K562 (cell line): ENCODE measurements at regions not wholly inside any gene's neighbourhood (a gene's known extent, or its start where the extent isn't known, plus 50 kb on each side); places are given as distances from the start of the nearest gene placed in this dataset.

Source experiments
- ATAC-seq: fragments of 200-7000 bp; cut with Tn5 transposase; 3 replicates; pipeline ENCODE4 v1.9.1; 2020; ENCODE audit warnings: moderate library complexity
- BruUV-seq: library from RNA; stranded (reverse); fragments of 400-500 nt; replicated peaks from 2 replicates; lab custom pipeline; 2021; lab: Mats Ljungman, UMichigan
- CTCF ChIA-PET: fragments of 300-600 bp; formaldehyde crosslinking; extraction: SDS; loops from one replicate; lab custom pipeline; 2021; ENCODE audit warnings: low intra/inter-chr PET ratio; lab: Yijun Ruan, JAX
- POLR2A ChIA-PET: fragments of 300-600, 350-650 bp; sonication (Branson Sonifier 250); formaldehyde crosslinking; extraction: SDS; loops from one replicate; lab custom pipeline; 2021; ENCODE audit warnings: antibody characterized with exemption, inconsistent platforms; lab: Yijun Ruan, JAX
- DNase-seq, 4 experiments: peaks; one replicate each; pipeline versions ENCODE4 v3.0.0 to v3.0.0-alpha.2; 2011 to 2018; ENCODE audit warnings: low spot score in 3 of 4, mixed read lengths in 3 of 4; ENCODE audit errors: extremely low read depth in 1 of 4
- FAIRE-seq: peaks from 2 replicates; lab custom pipeline; 2011; peaks lifted over from hg19 to GRCh38; lab: Jason Lieb, UNC
- H2AFZ ChIP-seq: 2 replicates; pipeline ENCODE4 v1.6.0; 2011; ENCODE audit warnings: low read depth, low read length, control low read depth, inconsistent platforms
- H3K27ac ChIP-seq: fragments of 200-600 bp; 3 replicates; pipeline ENCODE4 v1.8.0; 2011; ENCODE audit warnings: low read depth, mild to moderate bottlenecking, control low read depth, inconsistent platforms, low read length, moderate library complexity, mixed read lengths; ENCODE audit errors: extremely low read depth
- H3K27me3 ChIP-seq, 2 experiments: fragments of 300-600 bp in 1 of 2; 2 replicates in 1 of 2; 3 replicates in 1 of 2; pipeline versions ENCODE4 v1.6.0 to v1.8.0; 2011; ENCODE audit warnings: inconsistent platforms in 2 of 2, low read length in 2 of 2, mild to moderate bottlenecking in 1 of 2, mixed read lengths in 1 of 2, moderate library complexity in 1 of 2; ENCODE audit not compliant: control insufficient read depth in 2 of 2, insufficient read depth in 2 of 2
- H3K36me3 ChIP-seq: fragments of 300-600 bp; 3 replicates; pipeline ENCODE4 v1.8.0; 2011; ENCODE audit warnings: mild to moderate bottlenecking, low read length, inconsistent platforms; ENCODE audit not compliant: control insufficient read depth, insufficient read depth
- H3K4me1 ChIP-seq, 2 experiments: fragments of 200-600 bp in 1 of 2; replicated peaks in 1 of 2; 2 replicates in 1 of 2; 3 replicates in 1 of 2; pipeline versions ENCODE4 v1.5.1 to v1.8.0; 2011; ENCODE audit warnings: inconsistent platforms in 2 of 2, low read length in 2 of 2, mild to moderate bottlenecking in 1 of 2, mixed read lengths in 1 of 2, moderate library complexity in 1 of 2; ENCODE audit not compliant: control insufficient read depth in 2 of 2, insufficient read depth in 2 of 2
- H3K4me2 ChIP-seq: 2 replicates; pipeline ENCODE4 v1.6.1; 2011; ENCODE audit warnings: low read length, control low read depth, inconsistent platforms, mixed read lengths; ENCODE audit not compliant: insufficient read depth
- H3K4me3 ChIP-seq: fragments of 200-600 bp; sonication (generic), shearing (Covaris generic); 2 replicates; pipeline ENCODE4 v1.5.1; 2016; ENCODE audit warnings: control low read depth, inconsistent platforms
- H3K79me2 ChIP-seq: fragments of 200-600 bp; 3 replicates; pipeline ENCODE4 v1.8.0; 2011; ENCODE audit warnings: low read length, inconsistent platforms; ENCODE audit not compliant: control insufficient read depth, insufficient read depth
- H3K9ac ChIP-seq, 2 experiments: 2 replicates each; pipeline versions ENCODE4 v1.6.0 to v1.6.1; 2011; ENCODE audit warnings: low read depth in 2 of 2, low read length in 2 of 2, control low read depth in 1 of 2, inconsistent platforms in 1 of 2, mild to moderate bottlenecking in 1 of 2, mixed read lengths in 1 of 2; ENCODE audit not compliant: insufficient read depth in 1 of 2
- H3K9me1 ChIP-seq: one replicate; pipeline ENCODE4 v1.6.0; 2011; ENCODE audit warnings: inconsistent platforms, mild to moderate bottlenecking, low read length, moderate library complexity; ENCODE audit not compliant: control insufficient read depth, insufficient read depth
- H3K9me3 ChIP-seq: replicated peaks from 2 replicates; pipeline ENCODE4 v1.5.1; 2011; ENCODE audit warnings: low read depth, low read length, inconsistent platforms; ENCODE audit not compliant: control insufficient read depth, insufficient read depth
- H4K20me1 ChIP-seq: replicated peaks from 2 replicates; pipeline ENCODE4 v1.6.1; 2011; ENCODE audit warnings: low read length, inconsistent platforms, mixed read lengths; ENCODE audit not compliant: control insufficient read depth, insufficient read depth
- BRD9 ChIP-seq: fragments of 450-650 bp; IDR thresholded peaks from 2 replicates; pipeline ENCODE4 v1.6.1; 2018; ENCODE audit warnings: low read depth; ENCODE audit not compliant: partially characterized antibody
- CBFA2T3 ChIP-seq: fragments of 450-650 bp; IDR thresholded peaks from 2 replicates; pipeline ENCODE4 v1.6.1; 2017
- HNRNPK ChIP-seq: fragments of 200-400 bp; formaldehyde crosslinking; IDR thresholded peaks from one replicate; pipeline ENCODE4 v1.6.1; 2018; ENCODE audit warnings: mild to moderate bottlenecking, low read depth, low read length; ENCODE audit not compliant: poor library complexity, severe bottlenecking
- MAFG ChIP-seq: fragments of 450-650 bp; conservative IDR thresholded peaks from 2 replicates; pipeline ENCODE4 v1.6.1; 2016; ENCODE audit warnings: missing genetic modification characterization, missing compliant biosample characterization
- NFYB ChIP-seq: IDR thresholded peaks from 2 replicates; pipeline ENCODE4 v1.6.1; 2011; ENCODE audit warnings: mild to moderate bottlenecking, moderate library complexity; ENCODE audit not compliant: insufficient read length; ENCODE audit errors: extremely low read depth
- NR4A1 ChIP-seq, 2 experiments: fragments of 250-450 bp in 1 of 2; fragments of 450-650 bp in 1 of 2; sonication (Bioruptor Pico) in 1 of 2; IDR thresholded peaks; 2 replicates each; pipeline versions ENCODE4 v1.4.0 to v1.6.1; 2016 to 2020; ENCODE audit warnings: mild to moderate bottlenecking in 2 of 2, missing compliant biosample characterization in 1 of 2, missing genetic modification characterization in 1 of 2, moderate library complexity in 1 of 2
- SMC3 ChIP-seq: conservative IDR thresholded peaks from 2 replicates; pipeline ENCODE4 v1.6.1; 2011; ENCODE audit warnings: low read depth, low read length, improper control_type of control experiment; ENCODE audit not compliant: insufficient read depth
- ZBTB8A ChIP-seq: fragments of 450-650 bp; IDR thresholded peaks from 2 replicates; pipeline ENCODE4 v1.6.1; 2018; ENCODE audit warnings: mild to moderate bottlenecking, moderate library complexity; ENCODE audit not compliant: partially characterized antibody
- WGBS: fragments of 100-300 bp; shearing (Covaris generic); methylation state at CpG from one replicate; pipeline ENCODE4 v1.1.6; 2016; ENCODE audit warnings: low coverage, mixed read lengths; ENCODE audit not compliant: insufficient coverage; ENCODE audit errors: missing lambda C conversion rate; 5-methylcytosine and 5-hydroxymethylcytosine counted together
- in situ Hi-C: fragments of 300-500 bp; cut with MboI; formaldehyde crosslinking; loops from 4 replicates; pipeline ENCODE4 v1.15.0; 2018; ENCODE audit warnings: inconsistent platforms, mixed read lengths
- intact Hi-C: fragments of 100-400 bp; cut with micrococcal nuclease; formaldehyde crosslinking; loops from 2 replicates; pipeline ENCODE4 v1.14.2; 2022
- TF ChIP-seq, protein P1 (sequence below): fragments of 250-450 bp; sonication (Bioruptor Pico); IDR thresholded peaks from 2 replicates; pipeline ENCODE4 v1.4.0; 2020
- TF ChIP-seq, protein P2 (sequence below): fragments of 450-650 bp; IDR thresholded peaks from one replicate; pipeline ENCODE4 v1.6.1; 2018; ENCODE audit warnings: mild to moderate bottlenecking, moderate library complexity; ENCODE audit not compliant: partially characterized antibody
- TF ChIP-seq, protein P3 (sequence below): fragments of 450-650 bp; IDR thresholded peaks from 2 replicates; pipeline ENCODE4 v1.6.1; 2016; ENCODE audit warnings: borderline replicate concordance
- TF ChIP-seq, protein P4 (sequence below): fragments of 450-650 bp; formaldehyde crosslinking; IDR thresholded peaks from 2 replicates; pipeline ENCODE4 v1.4.0; 2020; ENCODE audit warnings: mild to moderate bottlenecking, moderate library complexity
- TF ChIP-seq, protein P5 (sequence below): IDR thresholded peaks from 2 replicates; pipeline ENCODE4 v1.6.1; 2016; ENCODE audit warnings: missing genetic modification characterization, missing compliant biosample characterization

DNA sequence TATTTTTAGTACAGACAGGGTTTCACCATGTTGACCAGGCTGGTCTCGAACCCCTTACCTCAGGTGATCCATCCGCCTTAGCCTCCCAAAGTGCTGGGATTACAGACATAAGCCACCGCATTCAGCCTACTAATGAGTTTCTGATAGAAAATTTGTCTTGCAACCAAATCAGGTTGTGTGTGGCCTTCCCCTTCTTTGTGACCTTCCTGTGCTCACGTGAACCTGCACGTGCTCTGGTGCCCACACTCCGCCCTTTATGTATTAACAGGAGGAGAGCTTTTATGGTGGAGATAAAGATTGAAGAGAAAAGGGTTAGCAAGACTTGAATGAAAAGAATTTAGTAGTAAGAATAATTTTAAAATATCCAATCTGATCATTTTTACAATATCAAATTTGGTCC lies 343.5 kb upstream of the TMEM132C start:
- 7% methylated on average over 6 of the region's 6 CpGs for WGBS
- DNase-seq = no peak
- CTCF ChIA-PET = no interaction called here
- TF ChIP-seq MAFG = no peak
- TF ChIP-seq NR4A1 (CRISPR knock-in tag; IDR thresholded peaks at IDR 0.05) = no peak
- TF ChIP-seq NR4A1 (tag; IDR thresholded peaks at IDR 0.05) = no peak
- TF ChIP-seq, protein P1, sequence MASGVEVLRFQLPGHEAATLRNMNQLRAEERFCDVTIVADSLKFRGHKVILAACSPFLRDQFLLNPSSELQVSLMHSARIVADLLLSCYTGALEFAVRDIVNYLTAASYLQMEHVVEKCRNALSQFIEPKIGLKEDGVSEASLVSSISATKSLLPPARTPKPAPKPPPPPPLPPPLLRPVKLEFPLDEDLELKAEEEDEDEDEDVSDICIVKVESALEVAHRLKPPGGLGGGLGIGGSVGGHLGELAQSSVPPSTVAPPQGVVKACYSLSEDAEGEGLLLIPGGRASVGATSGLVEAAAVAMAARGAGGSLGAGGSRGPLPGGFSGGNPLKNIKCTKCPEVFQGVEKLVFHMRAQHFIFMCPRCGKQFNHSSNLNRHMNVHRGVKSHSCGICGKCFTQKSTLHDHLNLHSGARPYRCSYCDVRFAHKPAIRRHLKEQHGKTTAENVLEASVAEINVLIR (CRISPR knock-in tag) = no peak
- no peak for TF ChIP-seq ZBTB8A
- TF ChIP-seq, protein P2, sequence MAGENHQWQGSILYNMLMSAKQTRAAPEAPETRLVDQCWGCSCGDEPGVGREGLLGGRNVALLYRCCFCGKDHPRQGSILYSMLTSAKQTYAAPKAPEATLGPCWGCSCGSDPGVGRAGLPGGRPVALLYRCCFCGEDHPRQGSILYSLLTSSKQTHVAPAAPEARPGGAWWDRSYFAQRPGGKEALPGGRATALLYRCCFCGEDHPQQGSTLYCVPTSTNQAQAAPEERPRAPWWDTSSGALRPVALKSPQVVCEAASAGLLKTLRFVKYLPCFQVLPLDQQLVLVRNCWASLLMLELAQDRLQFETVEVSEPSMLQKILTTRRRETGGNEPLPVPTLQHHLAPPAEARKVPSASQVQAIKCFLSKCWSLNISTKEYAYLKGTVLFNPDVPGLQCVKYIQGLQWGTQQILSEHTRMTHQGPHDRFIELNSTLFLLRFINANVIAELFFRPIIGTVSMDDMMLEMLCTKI = no peak
- TF ChIP-seq, protein P3, sequence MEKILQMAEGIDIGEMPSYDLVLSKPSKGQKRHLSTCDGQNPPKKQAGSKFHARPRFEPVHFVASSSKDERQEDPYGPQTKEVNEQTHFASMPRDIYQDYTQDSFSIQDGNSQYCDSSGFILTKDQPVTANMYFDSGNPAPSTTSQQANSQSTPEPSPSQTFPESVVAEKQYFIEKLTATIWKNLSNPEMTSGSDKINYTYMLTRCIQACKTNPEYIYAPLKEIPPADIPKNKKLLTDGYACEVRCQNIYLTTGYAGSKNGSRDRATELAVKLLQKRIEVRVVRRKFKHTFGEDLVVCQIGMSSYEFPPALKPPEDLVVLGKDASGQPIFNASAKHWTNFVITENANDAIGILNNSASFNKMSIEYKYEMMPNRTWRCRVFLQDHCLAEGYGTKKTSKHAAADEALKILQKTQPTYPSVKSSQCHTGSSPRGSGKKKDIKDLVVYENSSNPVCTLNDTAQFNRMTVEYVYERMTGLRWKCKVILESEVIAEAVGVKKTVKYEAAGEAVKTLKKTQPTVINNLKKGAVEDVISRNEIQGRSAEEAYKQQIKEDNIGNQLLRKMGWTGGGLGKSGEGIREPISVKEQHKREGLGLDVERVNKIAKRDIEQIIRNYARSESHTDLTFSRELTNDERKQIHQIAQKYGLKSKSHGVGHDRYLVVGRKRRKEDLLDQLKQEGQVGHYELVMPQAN = no peak
- TF ChIP-seq, protein P4, sequence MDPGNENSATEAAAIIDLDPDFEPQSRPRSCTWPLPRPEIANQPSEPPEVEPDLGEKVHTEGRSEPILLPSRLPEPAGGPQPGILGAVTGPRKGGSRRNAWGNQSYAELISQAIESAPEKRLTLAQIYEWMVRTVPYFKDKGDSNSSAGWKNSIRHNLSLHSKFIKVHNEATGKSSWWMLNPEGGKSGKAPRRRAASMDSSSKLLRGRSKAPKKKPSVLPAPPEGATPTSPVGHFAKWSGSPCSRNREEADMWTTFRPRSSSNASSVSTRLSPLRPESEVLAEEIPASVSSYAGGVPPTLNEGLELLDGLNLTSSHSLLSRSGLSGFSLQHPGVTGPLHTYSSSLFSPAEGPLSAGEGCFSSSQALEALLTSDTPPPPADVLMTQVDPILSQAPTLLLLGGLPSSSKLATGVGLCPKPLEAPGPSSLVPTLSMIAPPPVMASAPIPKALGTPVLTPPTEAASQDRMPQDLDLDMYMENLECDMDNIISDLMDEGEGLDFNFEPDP (CRISPR knock-in tag) = no peak
- no peak for TF ChIP-seq NFYB
- no peak for TF ChIP-seq CBFA2T3
- TF ChIP-seq BRD9 = no peak
- TF ChIP-seq HNRNPK = no peak
- TF ChIP-seq, protein P5, sequence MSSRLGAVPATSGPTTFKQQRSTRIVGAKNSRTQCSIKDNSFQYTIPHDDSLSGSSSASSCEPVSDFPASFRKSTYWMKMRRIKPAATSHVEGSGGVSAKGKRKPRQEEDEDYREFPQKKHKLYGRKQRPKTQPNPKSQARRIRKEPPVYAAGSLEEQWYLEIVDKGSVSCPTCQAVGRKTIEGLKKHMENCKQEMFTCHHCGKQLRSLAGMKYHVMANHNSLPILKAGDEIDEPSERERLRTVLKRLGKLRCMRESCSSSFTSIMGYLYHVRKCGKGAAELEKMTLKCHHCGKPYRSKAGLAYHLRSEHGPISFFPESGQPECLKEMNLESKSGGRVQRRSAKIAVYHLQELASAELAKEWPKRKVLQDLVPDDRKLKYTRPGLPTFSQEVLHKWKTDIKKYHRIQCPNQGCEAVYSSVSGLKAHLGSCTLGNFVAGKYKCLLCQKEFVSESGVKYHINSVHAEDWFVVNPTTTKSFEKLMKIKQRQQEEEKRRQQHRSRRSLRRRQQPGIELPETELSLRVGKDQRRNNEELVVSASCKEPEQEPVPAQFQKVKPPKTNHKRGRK (tag) = no peak
- TF ChIP-seq SMC3 = no peak

More for the DNA sequence above, 343.5 kb upstream of the TMEM132C start:
- Histone ChIP-seq H3K36me3 (no peaks in the 10 kb centered on the region), H3K9ac (no peak overlapping the region), H3K4me1 (no peaks in the 10 kb centered on the region), H3K4me3 (no peak overlapping the region), H3K27me3 (no peaks in the 10 kb centered on the region), H3K4me2 (no peak overlapping the region), H3K79me2 (no peaks in the 10 kb centered on the region), H3K27ac (no peak overlapping the region), H3K9me3 (no peaks in the 10 kb centered on the region; the same call in 1 of the 2 replicates), H2AFZ (no peak overlapping the region), H3K9me1 (no peaks in the 10 kb centered on the region), H4K20me1 (no peaks in the 10 kb centered on the region)
- ATAC-seq = no peak
- in situ Hi-C loops = no loop called here
- no peak for FAIRE-seq
- intact Hi-C loops = no loop called here
- POLR2A ChIA-PET = no interaction called here
- BruUV-seq = no TSS peak
